ENCODE measurements at regions not wholly inside any gene's neighbourhood (a gene's known extent, or its start where the extent isn't known, plus 50 kb on each side); places are given as distances from the start of the nearest gene placed in this dataset.

GRCh38 chr4:154908168-154908567, 127.1 kb downstream of the RBM46 start:
- TF ChIP-seq EZH2 (IDR thresholded peaks at IDR 0.05) (no peak), MAX (IDR thresholded peaks at IDR 0.05) (no peak), CTCF (IDR thresholded peaks at IDR 0.05 in 2 of 3, conservative IDR thresholded peaks at IDR 0.05 in 1 of 3; ENCODE audit: borderline replicate concordance in 1 of 3, insufficient read depth in 1 of 3, low read depth in 2 of 3, low read length in 2 of 3) (no peak), TCF7L2 (IDR thresholded peaks at IDR 0.05; ENCODE audit: borderline replicate concordance, extremely low read depth, insufficient read depth, insufficient read length) (no peak), RAD21 (IDR thresholded peaks at IDR 0.05; ENCODE audit: low read depth) (no peak), POLR2A (IDR thresholded peaks at IDR 0.05; ENCODE audit: borderline replicate concordance, extremely low read depth, insufficient read depth, insufficient read length) (no peak), SP1 (IDR thresholded peaks at IDR 0.05; ENCODE audit: low read depth) (no peak), SIN3A (IDR thresholded peaks at IDR 0.05; ENCODE audit: low read depth) (no peak), SRF (IDR thresholded peaks at IDR 0.05; ENCODE audit: low read depth) (no peak), EZH2phosphoT487 (IDR thresholded peaks at IDR 0.05; ENCODE audit: borderline replicate concordance) (no peak)

All from HCT116 (cell line).